Peyer's patch (tissue), 4 donors: ENCODE measurements at regions not wholly inside any gene's neighbourhood (a gene's known extent, or its start where the extent isn't known, plus 50 kb on each side); places are given as distances from the start of the nearest gene placed in this dataset.

ENCODE experiments used
- CTCF ChIP-seq, 6 experiments: fragments of 450-650 bp in 4 of 6; fragments of 200-600 bp in 2 of 6; sonication (generic) in 1 of 6; IDR thresholded peaks; one replicate each; pipeline ENCODE4 v1.5.1; 2017 to 2019; ENCODE audit warnings: antibody characterized with exemption in 6 of 6, mild to moderate bottlenecking in 3 of 6, moderate library complexity in 1 of 6
- POLR2A ChIP-seq, 2 donors: fragments of 450-650 bp; IDR thresholded peaks; one replicate each; pipeline ENCODE4 v1.5.1; 2017; ENCODE audit warnings: antibody characterized with exemption in 2 of 2, mild to moderate bottlenecking in 2 of 2, moderate library complexity in 2 of 2

GRCh38 chr13:23516702-23517101 lies 53.5 kb upstream of the TNFRSF19 start:
- TF ChIP-seq CTCF (IDR thresholded peaks at IDR 0.05) = no peak
- TF ChIP-seq POLR2A (IDR thresholded peaks at IDR 0.05) = no peak
